ENCODE measurements at regions not wholly inside any gene's neighbourhood (a gene's known extent, or its start where the extent isn't known, plus 50 kb on each side); places are given as distances from the start of the nearest gene placed in this dataset.

- DNase-seq: no peak
Observed at GRCh38 chr20:56060486-56060885, 55.2 kb upstream of the CBLN4 start.

DNA sequence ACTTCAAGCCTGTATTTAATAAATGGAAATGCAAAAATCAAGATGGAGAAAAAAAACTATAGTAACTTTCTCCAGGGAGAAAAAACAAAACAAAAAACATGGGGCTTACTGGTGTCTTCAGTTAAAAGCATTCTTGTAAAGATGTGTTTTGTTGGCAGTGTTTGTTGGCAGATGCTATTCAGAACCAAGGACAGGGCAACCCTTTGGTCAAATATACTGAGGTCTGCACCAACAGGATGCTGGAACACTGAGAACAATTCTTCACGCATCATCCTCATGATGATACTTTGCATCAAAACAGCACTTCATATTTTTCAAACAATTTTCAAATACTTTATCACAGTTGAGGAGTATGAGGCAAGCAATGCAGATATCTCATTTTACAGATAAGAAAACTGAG is 63.7 kb upstream of the CBLN4 start:
- no peak for DNase-seq

- DNase-seq: no peak
Observed at GRCh38 chr20:56072165-56072564, 66.8 kb upstream of the CBLN4 start.

DNA sequence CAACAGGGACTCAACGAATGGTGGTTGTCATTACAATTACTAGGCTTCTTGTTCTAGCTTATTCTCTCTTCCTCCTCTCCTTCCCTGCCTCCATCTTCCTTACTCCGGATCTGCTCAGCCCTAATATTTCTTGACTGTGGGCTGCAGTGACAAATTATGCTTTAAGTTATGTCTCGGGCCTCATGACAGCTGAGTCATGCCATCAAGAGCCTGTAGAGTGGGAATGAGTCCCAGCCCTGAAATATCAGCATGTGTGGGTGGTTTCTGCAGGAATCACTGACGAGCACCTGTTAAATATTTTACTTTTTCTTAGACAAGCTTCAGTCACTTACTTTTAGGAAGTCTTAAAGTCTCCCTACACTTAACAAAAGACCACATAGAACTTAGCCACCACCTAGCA is 83.1 kb upstream of the CBLN4 start:
- DNase-seq: no peak

- no peak for DNase-seq
Observed at GRCh38 chr20:56091628-56092234, 86.4 kb upstream of the CBLN4 start.

- no peak for DNase-seq
Observed at GRCh38 chr20:56094228-56094627, 88.9 kb upstream of the CBLN4 start.

- no peak for DNase-seq
Observed at GRCh38 chr20:56098981-56099500, 93.7 kb upstream of the CBLN4 start.

- no peak for DNase-seq
Observed at GRCh38 chr20:56111961-56112730, 106.8 kb upstream of the CBLN4 start.

- DNase-seq: no peak
Observed at GRCh38 chr20:56117350-56117749, 112.0 kb upstream of the CBLN4 start.

DNA sequence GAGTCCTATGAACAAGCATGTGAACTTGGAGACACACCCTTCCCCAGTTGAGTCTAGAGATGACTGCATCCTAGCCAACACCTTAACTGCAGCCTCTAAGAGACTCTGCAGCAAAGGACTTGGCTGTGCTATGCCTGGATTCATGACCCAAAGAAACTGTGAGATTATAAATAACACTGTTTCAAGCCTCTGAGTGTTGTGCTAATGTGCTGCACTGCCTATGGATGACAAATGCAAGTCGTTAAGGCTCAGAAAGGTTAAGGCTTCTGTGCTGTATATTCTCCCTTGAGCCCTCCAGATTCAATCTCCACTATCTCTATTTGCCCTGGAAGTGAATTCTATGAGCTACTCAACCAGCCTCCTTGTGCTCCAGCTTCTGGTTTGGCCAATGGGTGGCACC is 116.5 kb upstream of the CBLN4 start:
- no peak for DNase-seq

- DNase-seq: no peak
Observed at GRCh38 chr20:56143759-56144158, 104.8 kb upstream of the MC3R start.

- peak; percentile 7 for DNase-seq
Observed at GRCh38 chr20:56151834-56152233, 96.7 kb upstream of the MC3R start.

DNA sequence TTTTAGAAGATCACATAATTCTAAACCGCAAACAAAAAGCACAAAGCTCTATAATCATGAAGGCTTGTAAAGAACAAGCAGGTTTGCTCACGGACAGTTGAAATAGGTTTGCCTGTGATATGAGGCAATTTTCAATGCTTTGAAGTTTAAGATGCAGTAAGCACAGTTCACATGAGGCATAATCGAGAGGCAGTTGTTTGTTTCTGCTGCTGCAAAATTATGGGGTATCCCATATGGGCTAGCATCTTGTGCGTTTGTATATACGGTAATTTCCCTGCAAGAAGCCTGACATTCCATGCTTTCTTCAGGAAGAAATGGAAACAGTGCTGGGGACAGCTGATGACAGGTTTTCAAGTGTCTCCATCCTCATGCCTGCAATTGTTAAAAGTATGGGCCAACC is 94.6 kb upstream of the MC3R start:
- DNase-seq: no peak

DNA sequence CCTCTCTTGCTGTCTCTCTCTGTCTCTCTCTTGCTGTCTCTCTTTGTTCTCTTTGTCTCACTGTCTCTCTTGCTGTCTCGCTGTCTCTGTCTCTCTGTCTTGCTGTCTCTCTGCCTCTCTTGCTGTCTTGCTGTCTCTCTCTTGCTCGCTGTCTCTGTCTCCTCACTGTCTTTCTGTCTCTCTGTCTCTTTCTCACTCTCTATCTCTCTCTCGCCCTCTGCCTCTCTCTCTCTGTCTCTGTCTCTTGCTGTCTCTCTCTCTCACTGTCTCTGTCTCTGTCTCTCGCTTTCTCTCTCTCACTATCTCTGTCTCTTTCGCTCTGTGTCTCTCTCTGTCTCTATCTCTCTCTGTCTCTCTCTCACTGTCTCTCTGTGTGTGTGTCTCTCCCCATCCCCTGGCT is 92.9 kb upstream of the MC3R start:
- no peak for DNase-seq

GRCh38 chr20:56157530-56158203 is 90.9 kb upstream of the MC3R start:
- DNase-seq: no peak

DNA sequence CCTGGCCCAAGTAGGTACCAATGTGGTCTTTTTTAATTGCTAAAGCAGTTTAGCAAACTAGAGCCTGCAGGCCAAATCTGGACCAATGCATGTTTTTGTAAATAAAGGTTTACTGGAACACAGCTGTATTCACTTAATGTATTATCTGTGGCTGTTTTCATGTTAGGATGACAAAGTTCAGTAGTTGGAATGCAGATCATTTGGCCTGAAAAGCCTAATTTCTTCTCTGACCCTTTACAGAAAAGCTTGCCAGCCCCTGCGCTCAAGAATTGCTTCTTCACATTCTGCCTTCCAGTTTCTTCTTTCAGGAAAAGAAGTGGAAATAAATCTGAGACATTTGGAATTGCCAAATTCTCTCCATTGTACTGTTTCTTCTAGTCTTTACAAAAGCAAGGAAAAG is 90.0 kb upstream of the MC3R start:
- no peak for DNase-seq

GRCh38 chr20:56160956-56161355 is 87.6 kb upstream of the MC3R start:
- no peak for DNase-seq

- no peak for DNase-seq
Observed at GRCh38 chr20:56163806-56164205, 84.7 kb upstream of the MC3R start.

DNA sequence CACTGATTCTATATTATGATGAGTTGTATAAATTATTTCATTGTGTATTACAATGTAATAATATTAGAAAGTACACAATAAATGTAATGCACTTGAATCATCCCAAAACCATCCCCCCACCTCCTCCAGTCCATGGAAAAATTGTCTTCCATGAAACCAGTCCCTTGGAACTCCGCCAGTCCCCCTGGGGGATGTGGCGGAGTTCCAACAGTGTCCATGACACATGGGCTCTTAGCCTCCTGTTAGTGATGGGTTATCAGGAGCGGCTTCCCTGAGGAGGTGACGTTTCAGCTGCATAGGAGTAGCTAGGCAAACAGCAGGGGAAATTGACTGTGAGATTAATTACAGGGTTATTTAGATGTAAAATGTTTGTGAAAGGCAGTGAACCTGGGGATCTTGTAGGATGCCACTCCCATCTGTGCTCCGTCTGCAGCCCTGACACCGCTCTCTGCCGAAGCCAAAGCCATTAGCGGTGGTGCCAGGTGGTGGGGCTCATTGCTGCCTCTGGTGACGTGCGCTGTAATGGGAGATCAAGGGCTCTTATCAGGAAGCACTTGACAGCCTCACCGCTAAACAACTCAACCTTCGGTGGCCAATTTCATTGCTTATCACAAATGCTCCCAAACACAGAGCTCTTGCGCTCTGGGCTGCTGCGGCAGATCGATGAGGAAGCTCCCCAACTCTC is 81.6 kb upstream of the MC3R start:
- peak; percentile 88 for DNase-seq

- no peak for DNase-seq
Observed at GRCh38 chr20:56171087-56172012, 77.2 kb upstream of the MC3R start.

DNA sequence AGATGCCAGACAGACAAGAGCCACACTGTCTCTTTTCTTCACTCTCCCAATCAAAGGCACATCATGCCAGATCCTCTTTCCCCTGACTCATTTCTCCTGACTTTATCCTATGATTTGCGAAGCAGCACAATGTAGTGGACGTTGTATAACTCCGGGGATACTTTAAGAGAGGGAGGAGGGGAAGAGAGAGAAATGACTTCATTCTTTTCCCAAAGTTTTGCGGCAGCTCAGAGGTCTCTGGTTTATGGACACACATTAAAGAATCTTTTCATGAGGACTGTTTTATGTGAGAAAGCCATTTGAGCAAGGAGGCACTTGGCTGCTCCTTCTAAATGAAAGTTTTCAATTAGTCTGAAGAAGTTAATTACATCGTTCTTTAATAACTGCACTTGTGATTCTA is 75.1 kb upstream of the MC3R start:
- no peak for DNase-seq

DNA sequence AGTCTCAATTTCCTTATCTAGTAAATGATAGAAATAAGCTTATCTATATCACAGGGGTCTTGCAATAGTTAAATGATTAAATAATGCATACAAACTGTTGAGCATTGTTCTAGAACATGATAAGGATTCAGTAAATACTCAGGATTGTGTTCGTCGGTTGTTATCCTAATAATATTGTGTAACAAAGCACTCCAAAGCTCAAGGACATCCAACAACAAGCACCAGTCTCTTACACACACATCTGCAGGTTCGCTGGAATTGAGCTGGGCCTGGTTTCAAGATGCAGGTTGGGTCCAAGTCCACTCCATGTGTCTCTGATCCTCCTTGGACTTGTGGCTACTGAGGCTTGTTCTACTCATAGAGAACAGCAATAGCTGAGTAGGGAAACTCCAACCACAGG is 74.1 kb upstream of the MC3R start:
- DNase-seq: no peak

All from NCI-H187 treated with DMSO at 0.1 percent for 48 hours (cell line).